SW480 (cell line): ENCODE measurements at regions not wholly inside any gene's neighbourhood (a gene's known extent, or its start where the extent isn't known, plus 50 kb on each side); places are given as distances from the start of the nearest gene placed in this dataset.
"Not testable (repeated sequence)": the region's sequence is repeated elsewhere in the genome, so short reads cannot be mapped to it uniquely, and the experiment has no call there.

Source experiments
- DNase-seq: peaks from one replicate; pipeline ENCODE4 v3.0.0-alpha.2; 2016; ENCODE audit warnings: low spot score

- DNase-seq = peak; percentile 26
Measured at GRCh38 chr12:58310809-58311622, 369.6 kb downstream of the ATP23 start.

GRCh38 chr12:58313091-58313855 lies 371.9 kb downstream of the ATP23 start:
- DNase-seq = no peak

GRCh38 chr12:58314610-58315009 lies 373.2 kb downstream of the ATP23 start:
- DNase-seq = no peak

- DNase-seq = no peak
Measured at GRCh38 chr12:58316926-58317325, 375.6 kb downstream of the ATP23 start.

- no peak for DNase-seq
Measured at GRCh38 chr12:58321414-58321813, 380.0 kb downstream of the ATP23 start.

GRCh38 chr12:58323676-58324075 lies 382.3 kb downstream of the ATP23 start:
- DNase-seq = no peak

- no peak for DNase-seq
Measured at GRCh38 chr12:58325561-58325960, 384.2 kb downstream of the ATP23 start.

- no peak for DNase-seq
Measured at GRCh38 chr12:58326534-58326933, 385.2 kb downstream of the ATP23 start.

- DNase-seq = not testable (repeated sequence)
Measured at GRCh38 chr12:58336581-58337242, 395.3 kb downstream of the ATP23 start.

- not testable (repeated sequence) for DNase-seq
Measured at GRCh38 chr12:58337539-58337938, 396.2 kb downstream of the ATP23 start.

- no peak for DNase-seq
Measured at GRCh38 chr12:58341791-58342190, 400.4 kb downstream of the ATP23 start.

GRCh38 chr12:58342736-58343135 lies 401.4 kb downstream of the ATP23 start:
- no peak for DNase-seq

GRCh38 chr12:58346032-58346632 lies 404.8 kb downstream of the ATP23 start:
- peak; percentile 52 for DNase-seq

GRCh38 chr12:58347188-58347587 lies 405.8 kb downstream of the ATP23 start:
- DNase-seq = no peak

GRCh38 chr12:58347691-58348090 lies 406.3 kb downstream of the ATP23 start:
- no peak for DNase-seq

- no peak for DNase-seq
Measured at GRCh38 chr12:58349161-58349560, 407.8 kb downstream of the ATP23 start.

GRCh38 chr12:58356794-58357193 lies 415.4 kb downstream of the ATP23 start:
- DNase-seq = no peak

- no peak for DNase-seq
Measured at GRCh38 chr12:58357511-58357910, 416.1 kb downstream of the ATP23 start.

- no peak for DNase-seq
Measured at GRCh38 chr12:58358369-58358768, 417.0 kb downstream of the ATP23 start.

GRCh38 chr12:58359084-58359483 lies 417.7 kb downstream of the ATP23 start:
- DNase-seq = no peak

GRCh38 chr12:58361056-58361455 lies 419.7 kb downstream of the ATP23 start:
- no peak for DNase-seq

GRCh38 chr12:58363971-58364370 lies 422.6 kb downstream of the ATP23 start:
- no peak for DNase-seq
